ENCODE measurements at regions not wholly inside any gene's neighbourhood (a gene's known extent, or its start where the extent isn't known, plus 50 kb on each side); places are given as distances from the start of the nearest gene placed in this dataset.
"Not testable (repeated sequence)": the region's sequence is repeated elsewhere in the genome, so short reads cannot be mapped to it uniquely, and the experiment has no call there.

DNA sequence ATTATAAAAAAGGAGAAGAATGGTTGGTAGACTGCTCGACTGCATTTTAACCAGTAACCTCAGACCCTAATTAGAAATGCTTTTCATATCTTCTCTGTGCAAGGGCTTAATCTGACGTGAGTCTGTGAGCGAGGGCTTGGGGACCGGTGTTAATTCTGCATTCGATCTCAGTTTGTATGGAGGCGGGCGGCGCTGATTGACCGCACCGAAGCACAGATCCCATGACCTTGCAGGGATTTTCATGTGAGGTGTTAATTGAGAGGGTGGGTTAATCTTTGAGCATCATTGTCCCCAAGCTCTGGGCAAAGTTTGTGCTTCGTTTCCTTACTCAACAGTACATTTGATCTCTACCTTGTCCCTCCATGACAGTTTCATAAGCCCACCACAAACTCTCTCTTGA, 250.9 kb downstream of the NR2F2 start:
- no peak for DNase-seq

DNA sequence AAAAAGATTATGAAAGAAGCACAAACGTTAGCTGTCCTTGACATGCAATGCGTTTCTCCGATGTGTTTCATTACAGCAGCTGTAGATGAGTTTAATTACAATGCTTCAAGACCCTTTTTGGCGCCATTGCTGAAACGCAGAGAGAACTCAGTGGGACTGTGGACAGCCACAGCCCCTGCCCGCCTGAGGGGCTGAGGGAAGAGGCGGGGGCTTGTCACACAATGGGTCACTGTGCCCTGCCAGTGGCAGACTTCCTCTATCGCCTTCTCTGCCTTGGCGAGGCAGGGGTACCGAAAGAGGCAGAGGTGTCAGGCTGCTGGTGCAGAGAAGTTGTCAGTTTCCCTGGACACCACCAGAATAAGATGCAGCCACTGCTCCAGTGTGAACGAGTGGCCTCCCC, 252.0 kb downstream of the NR2F2 start:
- no peak for DNase-seq

DNA sequence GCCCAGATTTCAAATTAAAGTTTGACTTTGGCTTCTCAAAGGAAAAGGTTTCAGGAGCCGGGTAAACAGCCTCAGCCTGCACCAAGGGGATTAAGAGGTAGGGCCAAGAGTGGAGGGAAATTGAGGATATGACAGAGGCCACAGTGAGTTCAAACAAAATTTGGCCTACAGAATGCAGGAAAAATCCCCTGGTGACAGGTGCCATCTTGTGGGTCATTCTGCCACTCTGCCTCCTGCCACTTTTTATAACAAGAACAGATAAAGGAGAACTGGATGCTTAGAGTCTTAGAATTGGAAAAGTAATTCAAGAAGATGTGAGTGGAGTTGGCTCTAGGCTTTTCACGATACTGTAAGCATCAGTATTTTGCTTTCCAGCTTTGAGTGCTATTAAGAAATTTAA, 253.2 kb downstream of the NR2F2 start:
- DNase-seq: no peak

DNA sequence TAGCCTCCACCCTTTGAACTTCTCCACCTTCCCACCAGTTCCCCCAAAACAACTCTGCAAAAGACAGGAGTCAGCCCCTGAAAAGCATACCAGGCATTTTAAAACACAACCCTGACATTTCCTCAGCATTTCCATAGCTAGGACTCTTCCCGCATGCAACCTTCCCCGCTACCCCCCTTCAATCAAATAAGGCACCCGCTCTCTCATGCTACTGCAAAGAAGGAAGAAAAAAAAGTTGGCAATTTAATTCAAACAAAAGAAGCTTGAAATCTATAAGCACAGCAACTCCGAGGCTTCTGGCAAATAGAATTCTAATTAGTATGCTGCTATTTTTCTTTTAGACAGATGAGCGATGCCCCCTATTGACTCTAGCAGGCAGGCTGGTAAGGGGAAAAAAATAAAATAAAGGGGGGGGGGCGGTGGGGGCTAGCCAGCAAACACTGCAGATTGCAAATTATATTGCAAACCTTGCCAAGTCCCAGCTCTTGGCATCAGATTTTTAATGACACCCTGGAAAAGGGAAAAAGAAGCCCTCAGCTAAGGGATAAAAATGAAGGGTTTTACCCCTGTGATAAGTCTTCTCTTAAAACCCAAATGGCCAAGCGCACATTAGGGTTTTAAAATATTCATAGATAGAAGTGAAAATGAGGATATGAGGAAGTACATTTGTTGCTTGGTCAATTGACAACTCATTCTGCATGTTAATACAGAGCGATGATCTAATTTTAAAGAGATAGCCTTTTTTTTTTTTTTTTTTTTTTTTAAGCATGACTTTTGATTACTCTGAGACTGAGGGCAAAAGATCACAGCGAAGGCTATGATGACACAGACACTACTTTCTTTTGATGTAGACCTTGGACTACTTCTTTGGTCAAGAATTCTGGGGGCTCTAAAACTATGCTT, 255.2 kb downstream of the NR2F2 start:
- DNase-seq: peak in 1 of 56 donors; percentile 3

DNA sequence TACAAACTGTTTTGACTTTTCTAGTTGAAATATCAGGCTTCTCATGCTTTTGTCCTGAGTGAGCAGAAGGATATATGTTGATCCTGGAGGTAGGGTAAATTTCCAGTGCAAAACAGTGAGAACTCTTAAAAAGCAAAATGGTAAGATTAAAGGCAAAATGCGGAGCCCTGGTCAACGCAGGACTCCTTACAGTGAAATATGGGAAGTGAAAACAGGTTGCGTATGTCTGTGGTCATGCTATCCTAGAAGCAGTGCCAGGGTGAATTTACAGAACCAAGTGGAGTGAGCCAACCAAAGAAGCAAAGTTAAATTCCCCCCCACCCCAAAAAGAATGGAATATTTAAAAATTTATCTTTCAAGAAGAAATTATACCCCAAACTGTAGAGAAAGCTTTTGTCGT, 256.4 kb downstream of the NR2F2 start:
- DNase-seq: no peak

DNA sequence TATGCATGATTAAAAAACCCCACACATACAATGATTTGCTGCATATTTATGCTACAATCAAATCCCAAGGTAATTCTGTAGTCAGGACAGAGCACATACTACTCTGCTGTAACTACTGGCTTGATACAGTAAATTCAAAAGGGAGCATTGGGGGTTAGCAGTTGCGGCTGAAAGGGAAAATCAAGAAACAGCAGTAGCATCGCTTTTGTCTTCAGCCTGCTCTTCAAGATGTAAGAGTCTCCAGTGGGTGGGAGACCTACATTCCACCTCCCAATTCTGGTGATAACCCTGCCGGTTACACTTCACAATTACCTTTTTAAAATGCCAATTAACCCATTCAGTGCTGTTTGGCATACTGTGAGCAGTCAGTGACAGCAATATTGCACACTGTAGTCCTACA, 259.4 kb downstream of the NR2F2 start:
- no peak for DNase-seq

DNA sequence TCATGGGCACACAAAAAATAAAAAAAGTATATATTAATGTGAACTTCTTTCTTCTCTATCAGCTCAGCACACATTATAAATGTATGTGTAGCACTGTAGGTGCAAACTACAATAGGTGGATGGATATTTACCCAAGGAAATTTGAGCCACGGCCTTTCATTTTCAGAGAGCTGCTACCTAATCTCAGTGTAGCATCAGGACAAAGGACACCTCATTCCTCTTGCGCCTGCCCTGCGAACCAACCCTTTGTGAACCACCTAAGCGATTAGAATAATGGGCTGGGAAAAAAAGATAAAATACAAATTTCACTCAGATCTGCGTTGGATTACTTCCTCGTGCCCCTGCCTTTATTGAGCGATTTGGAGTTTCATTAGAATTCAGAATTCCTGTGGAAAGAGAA, 263.2 kb downstream of the NR2F2 start:
- no peak for DNase-seq

DNA sequence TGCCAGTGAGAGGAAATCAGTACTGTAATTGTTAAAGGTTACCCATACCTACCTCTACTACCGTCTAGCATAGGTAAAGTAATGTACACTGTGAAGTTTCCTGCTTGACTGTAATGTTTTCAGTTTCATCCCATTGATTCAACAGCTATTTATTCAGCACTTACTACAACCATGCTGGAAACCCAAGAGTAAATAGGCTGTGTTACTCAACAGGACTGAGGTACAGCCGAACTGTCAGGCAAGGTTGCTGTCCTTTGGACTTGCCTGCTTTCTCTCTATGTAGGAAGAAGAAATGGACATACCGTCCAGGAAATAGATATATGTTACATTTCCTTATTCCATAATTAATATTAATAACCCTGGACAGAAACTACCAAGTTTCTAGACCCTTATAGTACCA, 265.5 kb downstream of the NR2F2 start:
- no peak for DNase-seq

DNA sequence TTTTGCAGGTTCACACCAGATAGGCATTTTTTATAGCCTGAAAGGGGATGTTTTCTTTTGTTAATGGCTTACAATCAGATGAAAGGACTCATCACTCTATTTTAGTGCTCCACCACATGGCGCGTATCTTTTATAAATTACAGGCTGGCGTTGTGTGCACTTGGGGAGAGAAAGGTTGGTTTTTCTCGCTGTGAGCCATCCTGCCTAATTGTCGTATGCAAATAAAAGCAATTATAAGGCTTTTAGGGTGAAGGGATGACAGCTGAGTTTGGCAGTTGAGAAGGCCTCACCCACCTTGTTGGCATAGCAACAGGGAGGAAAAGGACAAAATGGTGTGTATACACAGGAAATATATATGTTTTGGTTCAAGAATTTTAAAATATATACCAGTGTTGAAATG, 268.0 kb downstream of the NR2F2 start:
- no peak for DNase-seq

DNA sequence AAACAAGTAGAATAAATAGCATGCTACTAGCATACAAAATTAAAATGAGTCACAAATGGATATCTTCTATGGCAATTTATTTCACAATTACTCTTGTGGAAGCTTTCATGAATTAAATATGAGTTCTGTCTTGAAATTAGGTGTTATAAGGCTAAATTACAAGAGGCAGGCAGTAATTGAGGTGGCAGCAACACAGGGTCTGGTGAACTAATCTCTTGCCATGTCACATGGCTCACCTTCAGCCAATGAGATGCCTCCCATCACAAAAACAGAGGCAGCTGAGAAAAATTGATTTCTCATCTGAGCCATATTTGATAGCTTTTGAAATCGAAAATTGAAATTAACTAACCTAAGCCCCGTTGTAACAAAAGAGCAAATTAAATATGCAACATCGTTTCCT, 268.8 kb downstream of the NR2F2 start:
- DNase-seq: no peak

DNA sequence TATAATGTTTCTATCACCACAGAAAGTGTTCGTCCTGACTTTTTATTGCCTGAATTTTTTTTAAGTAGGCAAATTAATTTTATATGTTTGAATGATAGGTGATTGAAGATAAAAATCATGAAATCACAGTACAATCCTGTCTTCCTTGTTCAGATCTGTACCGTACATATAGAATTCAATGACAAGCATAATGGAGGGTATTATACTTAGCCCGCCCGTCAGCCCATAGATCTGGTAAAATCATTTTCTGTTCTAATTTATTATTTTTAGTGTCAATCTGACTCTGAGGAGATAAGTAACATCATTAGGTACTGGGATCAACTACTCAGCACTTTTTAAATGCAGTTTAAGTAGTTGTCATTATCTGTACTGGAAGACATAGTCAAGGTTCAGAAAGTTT, 269.9 kb downstream of the NR2F2 start:
- DNase-seq: no peak

DNA sequence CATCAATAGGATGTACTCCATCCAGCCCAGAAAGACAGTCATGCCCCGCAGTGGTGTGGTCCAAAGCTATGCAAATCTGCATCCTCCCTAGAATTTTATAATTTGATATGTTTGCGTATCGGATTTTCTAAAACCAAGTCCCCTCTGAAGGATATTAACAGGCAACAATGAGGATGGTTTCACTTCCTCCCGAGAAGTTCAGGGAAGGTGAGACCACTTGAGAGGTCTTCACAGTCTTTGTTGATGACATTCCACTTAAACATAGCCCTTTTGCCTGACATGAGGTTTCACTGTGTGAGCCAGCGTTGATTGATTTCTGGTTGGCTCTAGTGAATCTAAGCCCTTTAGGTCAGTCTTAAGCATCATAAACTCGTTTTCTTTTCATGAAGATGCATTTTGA, 276.1 kb downstream of the NR2F2 start:
- no peak for DNase-seq

DNA sequence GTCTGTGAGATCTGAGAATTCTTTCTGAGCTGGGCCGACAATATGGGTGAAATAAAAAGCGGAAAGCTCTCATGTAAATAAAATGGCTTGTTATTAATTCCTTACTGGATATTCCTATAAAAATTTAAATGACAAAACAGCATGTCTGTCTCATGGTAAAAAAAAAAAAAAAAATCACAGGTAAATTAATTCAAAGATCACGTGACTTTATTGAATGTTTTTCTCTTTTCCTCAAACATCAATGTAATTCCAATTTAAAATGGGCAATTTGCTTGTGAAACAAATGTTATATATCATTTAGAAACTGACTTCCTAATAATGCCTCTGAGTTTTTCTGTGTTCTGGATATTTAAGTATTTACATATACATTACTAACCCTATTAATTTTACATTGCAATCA, 280.3 kb downstream of the NR2F2 start:
- no peak for DNase-seq

DNA sequence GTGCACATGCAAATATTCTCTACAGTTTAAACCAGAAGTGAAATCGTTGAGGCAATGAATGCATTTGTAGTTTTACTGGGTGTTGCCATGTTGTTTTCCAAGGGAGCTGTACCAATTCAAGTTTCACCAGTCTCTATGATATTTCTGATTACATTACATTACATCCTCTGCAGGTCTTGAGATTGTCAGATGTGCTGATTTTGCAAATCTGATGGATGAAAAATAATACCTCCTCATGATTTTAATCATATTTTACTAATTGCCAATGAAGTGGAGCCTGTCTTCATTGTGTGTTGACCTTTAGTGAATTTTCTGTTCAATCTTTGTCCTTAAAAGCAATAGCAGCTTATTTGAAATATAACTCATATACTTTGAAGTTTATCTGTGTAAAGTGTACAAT, 282.4 kb downstream of the NR2F2 start:
- DNase-seq: no peak

DNA sequence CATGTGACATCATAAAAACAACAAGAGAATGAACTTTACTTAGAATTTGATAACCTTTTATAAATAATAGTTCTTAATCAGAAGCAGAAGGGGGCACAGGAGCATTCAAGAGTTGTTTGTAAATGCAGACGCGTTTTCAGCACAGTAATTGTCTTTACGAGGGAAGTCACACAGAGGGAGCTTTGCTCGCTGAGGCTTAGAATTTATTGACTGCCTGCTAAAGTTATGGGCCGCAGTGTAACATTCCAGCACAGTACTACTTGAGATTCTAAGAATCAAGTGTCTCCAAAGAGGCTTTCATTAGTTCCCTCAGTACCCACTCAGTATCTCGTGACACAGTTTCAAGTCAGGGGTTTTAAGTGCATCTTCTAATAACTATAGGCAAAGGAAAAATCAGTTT, 288.7 kb downstream of the NR2F2 start:
- DNase-seq: no peak

DNA sequence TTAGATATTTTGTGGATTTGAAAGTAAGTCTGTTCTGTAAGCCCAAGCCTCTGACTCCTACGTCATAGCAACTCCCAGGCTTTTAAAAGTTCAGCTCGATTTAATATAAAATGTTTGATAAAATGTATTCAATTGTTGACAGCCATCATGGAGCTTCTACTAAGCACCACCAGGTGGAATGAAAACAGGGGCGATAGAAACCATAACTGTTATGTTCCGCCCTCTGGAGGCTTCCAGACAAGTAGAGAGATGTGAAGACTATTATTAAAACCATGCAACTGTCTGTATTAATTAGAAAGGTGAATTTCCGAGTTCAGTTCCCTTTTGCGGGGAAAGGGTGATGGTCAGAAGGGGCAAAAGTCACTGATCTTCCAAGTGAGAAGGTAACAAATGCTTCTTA, 292.2 kb downstream of the NR2F2 start:
- DNase-seq: no peak

DNA sequence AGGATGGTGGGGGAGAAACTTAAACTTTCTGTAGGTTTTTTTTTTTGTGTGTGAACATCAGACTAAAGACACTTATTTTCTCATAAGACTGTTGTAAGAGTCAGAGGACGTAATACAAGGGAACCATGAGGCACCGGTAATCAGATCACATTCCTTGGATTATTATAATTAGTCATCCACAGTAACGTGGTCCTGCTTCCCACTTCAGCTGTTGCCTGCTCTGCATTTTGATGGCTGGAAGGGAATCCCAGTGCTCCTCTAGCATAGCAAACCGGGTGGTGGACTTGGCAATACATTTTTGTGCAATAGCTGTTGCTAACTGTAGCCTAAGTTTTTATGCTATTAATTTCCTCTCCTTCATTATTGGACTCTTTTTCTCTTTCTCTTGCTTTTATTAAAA, 294.8 kb downstream of the NR2F2 start:
- DNase-seq: no peak

DNA sequence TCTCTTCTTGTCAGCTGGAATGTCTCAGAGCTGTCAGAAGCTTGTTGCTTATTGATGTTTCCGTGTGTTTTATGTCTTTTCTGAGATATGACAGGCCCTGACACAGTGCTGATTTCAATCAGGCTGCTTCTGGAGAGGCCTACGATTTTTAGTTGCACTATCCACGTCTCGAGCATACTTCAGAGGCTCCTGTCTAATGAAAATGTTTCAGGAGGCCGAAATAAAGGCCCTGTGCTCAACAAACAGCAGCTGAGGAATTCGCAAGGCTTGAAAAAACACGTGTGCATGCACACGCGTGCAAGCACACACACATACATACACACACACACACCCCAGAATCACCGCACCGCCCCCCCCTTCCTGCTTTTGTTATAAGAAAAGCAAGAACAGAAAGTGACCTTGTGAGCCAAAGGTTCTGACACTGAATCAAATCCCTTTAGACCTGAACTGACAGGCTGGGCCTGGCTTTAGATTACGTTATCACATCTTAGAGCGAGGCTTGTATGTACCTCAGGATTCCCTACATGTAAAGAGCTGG, 296.6 kb downstream of the NR2F2 start:
- DNase-seq: no peak

DNA sequence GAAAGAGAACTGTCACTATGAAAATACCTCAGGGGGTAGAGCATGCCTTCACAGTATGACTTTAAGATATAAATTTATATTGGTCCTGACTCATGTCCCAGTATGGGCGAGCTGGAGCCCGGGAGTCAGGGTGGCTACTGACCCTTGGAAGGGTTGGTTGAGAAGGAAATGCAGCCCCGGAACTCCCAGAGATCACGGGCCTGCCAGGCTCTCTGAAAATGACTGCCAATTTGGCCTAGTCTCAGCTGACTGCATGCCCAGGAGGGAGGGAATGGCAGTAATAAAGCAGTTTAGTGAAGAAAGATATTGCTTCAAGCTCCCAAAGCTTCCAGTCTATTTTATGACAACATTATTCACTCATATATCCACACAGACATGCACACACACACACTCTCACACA, 299.0 kb downstream of the NR2F2 start:
- peak in 23 of 56 donors; percentile 1 to 48 (median 5) for DNase-seq

DNA sequence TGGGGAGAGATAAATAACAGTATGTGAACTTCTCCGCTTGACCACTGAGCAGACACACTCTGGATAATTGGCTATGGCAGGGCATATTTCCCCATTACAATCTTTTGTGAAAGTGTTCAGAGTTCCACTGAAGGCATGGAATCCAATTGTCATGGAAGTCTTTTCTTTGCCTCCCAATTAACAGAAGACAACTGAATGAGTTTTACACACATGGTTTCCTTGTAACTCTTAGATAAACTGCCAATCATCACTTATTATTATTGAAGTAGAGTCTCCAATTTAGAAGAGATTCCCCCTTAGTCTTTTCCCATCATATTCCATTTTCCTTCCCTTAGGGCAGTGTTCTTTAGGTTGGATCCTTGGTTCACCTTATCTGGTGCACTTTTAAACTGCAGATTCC, 308.3 kb downstream of the NR2F2 start:
- no peak for DNase-seq

DNA sequence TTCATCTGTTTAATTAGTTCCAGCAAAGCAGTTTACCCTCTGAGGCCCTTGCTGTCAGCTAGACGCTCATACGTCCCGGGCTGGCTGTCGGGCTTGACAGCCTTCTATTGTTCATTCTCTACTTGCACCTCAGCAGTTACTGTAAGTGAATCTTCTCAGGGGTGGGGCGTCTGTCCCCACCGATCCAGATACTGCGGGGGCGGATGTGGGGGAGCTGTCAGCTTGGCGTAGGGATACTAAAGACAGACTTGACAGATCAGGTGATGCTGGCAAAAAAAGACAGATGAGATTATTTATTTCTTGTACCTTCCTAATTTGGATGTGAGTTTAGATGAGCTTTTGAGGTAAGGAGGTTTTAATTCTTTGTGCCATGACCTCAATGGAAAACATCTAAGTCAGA, 315.3 kb downstream of the NR2F2 start:
- no peak for DNase-seq

DNA sequence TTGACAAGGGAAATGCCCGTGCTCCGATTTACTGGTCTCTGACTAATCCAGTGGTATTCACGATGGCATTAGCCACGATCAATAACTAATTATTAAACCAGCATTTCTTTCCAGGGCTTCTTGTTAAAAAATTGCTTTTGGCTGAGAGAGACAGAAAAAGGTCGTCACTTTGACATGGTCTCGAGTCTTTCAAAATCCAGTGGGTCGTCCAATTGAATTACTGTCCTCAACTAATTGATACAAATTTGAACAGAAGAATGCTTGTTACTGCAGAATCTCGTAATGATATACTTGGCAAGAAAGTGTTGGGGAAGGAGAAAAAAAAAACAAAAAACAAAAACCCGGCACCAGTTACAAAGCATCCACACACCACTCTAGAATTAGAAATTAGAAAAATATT, 318.4 kb downstream of the NR2F2 start:
- no peak for DNase-seq

DNA sequence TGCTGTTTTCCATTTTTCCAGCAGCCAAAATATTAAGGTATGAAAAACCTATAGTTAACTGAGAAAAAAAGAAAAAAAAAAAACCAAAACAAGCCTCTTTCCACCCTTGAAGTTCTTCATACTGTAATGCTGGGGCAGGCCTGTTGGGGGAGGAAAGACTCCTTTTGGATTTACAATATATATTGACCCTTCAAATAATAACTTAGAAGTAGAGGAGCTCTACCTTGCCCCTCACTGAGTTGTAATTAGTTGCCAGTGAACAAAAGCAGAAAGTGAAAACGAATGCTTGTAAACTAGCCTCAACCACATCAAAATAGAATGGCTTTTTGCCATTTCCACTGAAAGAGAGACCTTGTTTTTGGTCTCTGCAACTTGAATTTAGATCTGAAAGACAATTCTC, 326.6 kb downstream of the NR2F2 start:
- no peak for DNase-seq

DNA sequence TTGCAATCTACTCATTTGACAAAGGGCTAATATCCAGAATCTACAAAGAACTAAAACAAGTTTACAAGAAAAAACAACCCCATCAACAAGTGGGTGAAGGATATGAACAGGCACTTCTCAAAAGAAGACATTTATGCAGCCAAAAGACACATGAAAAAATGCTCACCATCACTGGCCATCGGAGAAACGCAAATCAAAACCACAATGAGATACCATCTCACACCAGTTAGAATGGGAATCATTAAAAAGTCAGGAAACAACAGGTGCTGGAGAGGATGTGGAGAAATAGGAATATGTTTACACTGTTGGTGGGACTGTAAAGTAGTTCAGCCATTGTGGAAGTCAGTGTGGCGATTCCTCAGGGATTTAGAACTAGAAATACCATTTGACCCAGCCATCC, 336.5 kb downstream of the NR2F2 start:
- DNase-seq: not testable (repeated sequence)

Measured in amygdala (tissue), 56 donors.